OCI-LY3 (cell line): ENCODE measurements at regions not wholly inside any gene's neighbourhood (a gene's known extent, or its start where the extent isn't known, plus 50 kb on each side); places are given as distances from the start of the nearest gene placed in this dataset.

Source experiments
- EZH2phosphoT487 ChIP-seq: fragments of 200-600 bp; shearing (Covaris generic); IDR thresholded peaks from 2 replicates; pipeline ENCODE4 v1.6.1; 2018; ENCODE audit warnings: antibody characterized with exemption, mixed run types, low read depth
- TF ChIP-seq, protein P1 (sequence below): fragments of 200-600, 300-600 bp; sonication (generic); IDR thresholded peaks from 2 replicates; pipeline ENCODE4 v1.5.1; 2014; ENCODE audit warnings: antibody characterized with exemption, low read length, low read depth

DNA sequence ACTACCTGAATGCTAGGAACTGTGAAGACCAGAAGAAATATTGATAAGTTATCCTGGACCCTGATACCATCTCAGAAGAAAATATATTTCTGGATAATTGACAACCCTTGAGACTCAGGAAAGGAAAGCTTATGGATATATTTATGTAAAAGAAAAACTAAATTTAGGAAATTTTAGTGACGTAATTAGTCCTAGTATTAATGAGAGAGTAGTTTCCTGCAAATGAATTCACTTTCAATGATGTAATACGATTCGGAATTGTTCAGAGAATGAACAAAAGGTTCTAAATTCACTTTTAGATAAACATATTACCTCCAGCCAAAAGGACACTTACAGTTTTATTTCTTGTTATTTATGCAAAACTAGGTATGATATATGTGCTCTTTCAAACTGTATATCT lies 1120.1 kb upstream of the NCAM2 start:
- TF ChIP-seq, protein P1, sequence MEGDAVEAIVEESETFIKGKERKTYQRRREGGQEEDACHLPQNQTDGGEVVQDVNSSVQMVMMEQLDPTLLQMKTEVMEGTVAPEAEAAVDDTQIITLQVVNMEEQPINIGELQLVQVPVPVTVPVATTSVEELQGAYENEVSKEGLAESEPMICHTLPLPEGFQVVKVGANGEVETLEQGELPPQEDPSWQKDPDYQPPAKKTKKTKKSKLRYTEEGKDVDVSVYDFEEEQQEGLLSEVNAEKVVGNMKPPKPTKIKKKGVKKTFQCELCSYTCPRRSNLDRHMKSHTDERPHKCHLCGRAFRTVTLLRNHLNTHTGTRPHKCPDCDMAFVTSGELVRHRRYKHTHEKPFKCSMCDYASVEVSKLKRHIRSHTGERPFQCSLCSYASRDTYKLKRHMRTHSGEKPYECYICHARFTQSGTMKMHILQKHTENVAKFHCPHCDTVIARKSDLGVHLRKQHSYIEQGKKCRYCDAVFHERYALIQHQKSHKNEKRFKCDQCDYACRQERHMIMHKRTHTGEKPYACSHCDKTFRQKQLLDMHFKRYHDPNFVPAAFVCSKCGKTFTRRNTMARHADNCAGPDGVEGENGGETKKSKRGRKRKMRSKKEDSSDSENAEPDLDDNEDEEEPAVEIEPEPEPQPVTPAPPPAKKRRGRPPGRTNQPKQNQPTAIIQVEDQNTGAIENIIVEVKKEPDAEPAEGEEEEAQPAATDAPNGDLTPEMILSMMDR, result no peak
- TF ChIP-seq EZH2phosphoT487, result no peak
